HG02981 (cell line): ENCODE measurements at regions not wholly inside any gene's neighbourhood (a gene's known extent, or its start where the extent isn't known, plus 50 kb on each side); places are given as distances from the start of the nearest gene placed in this dataset.

Source experiments
- ATAC-seq: cut with Tn5 transposase; IDR thresholded peaks from one replicate; pipeline ENCODE4 v1.9.1; 2021; ENCODE audit warnings: mild to moderate bottlenecking, moderate library complexity; ENCODE audit not compliant: unreplicated experiment

DNA sequence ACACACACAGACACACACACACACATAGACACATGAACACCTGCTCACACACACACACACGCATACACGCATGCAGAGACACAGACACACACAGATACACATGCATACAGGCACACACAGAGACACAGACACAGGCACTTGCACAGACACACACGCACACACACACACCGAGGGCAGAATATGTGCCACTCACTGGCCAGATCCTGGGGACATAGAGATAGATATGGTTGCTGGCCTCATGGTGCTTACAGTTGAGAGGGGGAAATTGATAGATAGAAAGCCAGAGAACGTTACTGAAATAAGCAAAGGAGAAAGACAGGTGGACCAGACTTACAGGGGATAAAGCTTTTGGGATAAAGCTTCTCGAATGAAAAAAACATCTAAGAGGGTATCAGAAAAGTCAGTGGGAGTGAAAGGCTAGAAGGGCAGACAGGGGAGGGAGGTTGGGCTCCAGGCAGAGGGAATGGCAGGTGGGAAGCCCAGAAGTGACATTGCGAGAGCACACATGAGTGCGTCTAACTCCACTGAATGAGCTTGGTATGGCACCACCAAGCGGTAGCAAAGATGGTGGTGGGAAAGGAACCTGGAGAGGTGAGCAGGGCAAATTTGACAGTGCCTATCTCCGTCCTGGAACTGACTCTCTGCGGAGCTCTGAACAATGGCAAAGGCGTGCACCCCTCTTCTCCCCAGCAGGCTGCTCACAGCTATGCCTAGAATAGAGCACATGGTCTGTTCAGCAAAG lies 390.1 kb upstream of the TRIB2 start:
- no peak for ATAC-seq

- no peak for ATAC-seq
These were observed 385.8 kb upstream of the TRIB2 start for GRCh38 chr2:12330916-12331315.

DNA sequence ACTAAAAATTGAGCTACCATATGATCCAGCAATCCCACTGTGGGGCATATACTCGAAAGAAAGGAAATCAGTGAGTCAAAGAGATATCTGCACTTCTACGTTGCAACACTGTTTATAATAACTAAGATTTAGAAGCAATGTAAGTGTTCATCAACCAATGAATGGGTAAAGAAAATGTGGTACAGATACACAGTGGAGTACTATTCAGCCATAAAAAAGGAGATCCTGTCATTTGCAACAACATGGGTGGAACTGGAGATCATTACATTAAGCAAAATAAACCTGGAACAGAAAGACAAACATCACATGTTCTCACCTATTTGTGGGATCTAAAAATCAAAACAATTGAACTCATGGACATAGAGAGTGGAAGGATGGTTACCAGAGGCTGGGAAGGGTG lies 385.0 kb upstream of the TRIB2 start:
- no peak for ATAC-seq

GRCh38 chr2:12333293-12333692 lies 383.4 kb upstream of the TRIB2 start:
- no peak for ATAC-seq

- no peak for ATAC-seq
These were observed 382.2 kb upstream of the TRIB2 start for GRCh38 chr2:12334412-12334966.

DNA sequence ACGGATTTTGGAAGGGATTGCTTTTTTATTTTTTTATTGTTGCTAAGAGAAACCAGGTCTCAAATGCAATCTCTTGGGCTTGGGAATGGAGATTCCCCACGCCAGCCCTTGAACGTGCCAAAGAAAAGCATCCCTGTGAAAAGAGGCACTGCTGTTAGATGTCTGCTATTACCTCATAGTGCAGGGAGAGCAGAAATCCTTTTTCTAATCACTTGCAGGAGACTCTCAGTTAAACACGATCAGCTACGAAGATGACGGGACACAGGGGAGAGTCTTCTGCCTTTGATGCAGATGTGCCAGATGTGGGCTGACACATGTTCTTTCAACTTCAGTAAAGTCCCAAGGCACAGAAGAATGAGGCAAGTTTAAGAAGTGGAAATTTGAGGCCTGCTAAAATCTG lies 381.6 kb upstream of the TRIB2 start:
- no peak for ATAC-seq

GRCh38 chr2:12335995-12336394 lies 380.7 kb upstream of the TRIB2 start:
- ATAC-seq: no peak

- no peak for ATAC-seq
These were observed 377.6 kb upstream of the TRIB2 start for GRCh38 chr2:12338946-12339697.

DNA sequence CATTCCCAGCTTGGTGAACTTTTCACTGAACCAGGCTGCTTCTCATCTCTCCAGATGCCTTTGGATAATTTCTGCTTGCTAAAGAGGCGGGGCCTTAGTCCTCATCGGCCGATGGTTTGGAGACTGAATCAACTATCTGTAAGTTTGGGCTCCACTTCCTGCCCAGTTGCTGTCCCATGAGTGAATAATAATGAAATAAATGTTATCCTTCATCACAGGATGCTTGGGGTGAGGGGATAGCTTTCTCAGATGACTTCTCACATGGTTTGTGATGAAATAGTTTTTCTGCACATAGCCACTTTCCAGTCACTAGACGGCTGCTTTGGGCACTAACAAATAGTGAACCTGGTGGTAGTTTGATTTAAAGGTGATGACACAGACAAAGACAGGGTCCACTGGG lies 376.6 kb upstream of the TRIB2 start:
- ATAC-seq: no peak

- no peak for ATAC-seq
These were observed 375.5 kb upstream of the TRIB2 start for GRCh38 chr2:12341215-12341614.

GRCh38 chr2:12341920-12342319 lies 374.8 kb upstream of the TRIB2 start:
- ATAC-seq: no peak

DNA sequence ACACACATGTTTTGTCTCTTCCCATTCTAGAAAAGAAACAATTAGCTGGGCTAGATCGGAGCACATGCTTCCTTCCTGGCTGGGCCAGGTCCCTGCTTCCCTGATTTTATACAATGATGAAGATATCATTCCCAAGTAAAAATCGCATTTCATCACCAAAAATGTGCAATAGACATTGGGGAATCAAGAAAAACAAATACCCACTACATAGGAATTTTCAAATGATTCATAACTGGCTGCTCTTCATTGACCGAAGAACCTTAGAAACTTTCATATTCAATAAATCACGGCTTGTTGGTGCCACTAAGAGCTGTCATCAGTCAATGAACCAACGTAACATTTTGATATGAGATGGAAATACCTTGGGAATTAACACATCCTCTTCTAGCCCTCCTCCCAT lies 373.6 kb upstream of the TRIB2 start:
- ATAC-seq: no peak

DNA sequence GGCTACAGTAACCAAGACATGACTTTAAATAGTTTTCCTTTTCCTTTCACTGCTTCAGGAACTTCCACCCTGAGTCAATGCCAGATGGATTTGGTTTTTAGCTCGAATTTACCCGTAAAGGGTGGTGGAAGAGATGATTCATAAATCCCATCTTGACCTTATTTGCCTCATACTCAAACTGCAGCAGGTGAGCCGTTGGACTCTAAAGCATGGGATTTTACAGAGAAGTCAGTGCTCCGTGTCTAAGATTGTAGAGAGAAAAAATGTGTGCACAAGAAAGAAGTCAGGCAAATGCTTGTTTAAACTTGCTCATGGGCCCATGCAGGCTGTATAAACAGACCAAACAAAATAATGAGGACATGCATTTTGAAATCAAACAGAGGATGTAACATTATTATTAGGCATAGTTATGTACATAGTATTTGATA lies 369.7 kb upstream of the TRIB2 start:
- ATAC-seq: no peak

- ATAC-seq: no peak
These were observed 368.5 kb upstream of the TRIB2 start for GRCh38 chr2:12348216-12348615.

GRCh38 chr2:12350821-12351220 lies 365.9 kb upstream of the TRIB2 start:
- ATAC-seq: no peak

DNA sequence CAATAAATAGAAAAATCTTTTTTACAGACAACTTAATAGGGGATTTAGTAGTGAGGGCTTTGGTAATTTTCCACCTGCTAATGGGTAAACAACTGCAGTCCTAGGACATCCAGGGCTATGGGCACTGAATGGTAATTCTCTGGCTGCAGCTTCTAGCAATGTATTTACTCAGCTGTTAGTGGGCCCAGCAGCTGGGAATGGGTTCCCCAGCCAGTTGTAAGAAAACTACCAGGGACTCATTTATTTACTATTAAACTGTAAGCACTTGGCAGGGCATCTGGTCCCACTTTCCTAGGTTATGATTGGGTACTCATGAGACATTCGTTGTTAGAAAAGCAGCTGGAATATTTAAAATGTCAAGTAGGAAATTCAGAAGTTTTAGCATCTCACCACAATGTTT lies 363.8 kb upstream of the TRIB2 start:
- no peak for ATAC-seq

GRCh38 chr2:12361506-12361905 lies 355.2 kb upstream of the TRIB2 start:
- ATAC-seq: no peak

GRCh38 chr2:12363138-12363537 lies 353.6 kb upstream of the TRIB2 start:
- ATAC-seq: no peak

DNA sequence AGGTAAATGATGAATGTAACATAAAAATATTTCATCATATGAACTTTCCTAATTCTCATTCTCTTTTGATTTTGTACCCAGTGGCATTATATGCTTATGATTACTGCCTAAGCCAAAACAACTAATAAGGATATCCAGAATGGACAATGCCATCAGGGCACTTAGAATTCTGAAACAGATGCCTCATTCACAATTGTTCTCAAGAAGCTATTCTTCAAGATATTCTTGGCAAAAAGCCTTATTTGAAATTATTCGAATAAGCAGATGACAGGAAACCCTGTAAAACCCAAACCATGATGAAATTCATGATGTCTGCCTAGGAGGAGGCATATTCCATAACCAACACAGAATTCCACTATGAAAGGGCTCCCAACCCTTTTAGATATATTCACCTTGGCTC lies 353.2 kb upstream of the TRIB2 start:
- ATAC-seq: no peak

- ATAC-seq: no peak
These were observed 347.2 kb upstream of the TRIB2 start for GRCh38 chr2:12369566-12369965.

DNA sequence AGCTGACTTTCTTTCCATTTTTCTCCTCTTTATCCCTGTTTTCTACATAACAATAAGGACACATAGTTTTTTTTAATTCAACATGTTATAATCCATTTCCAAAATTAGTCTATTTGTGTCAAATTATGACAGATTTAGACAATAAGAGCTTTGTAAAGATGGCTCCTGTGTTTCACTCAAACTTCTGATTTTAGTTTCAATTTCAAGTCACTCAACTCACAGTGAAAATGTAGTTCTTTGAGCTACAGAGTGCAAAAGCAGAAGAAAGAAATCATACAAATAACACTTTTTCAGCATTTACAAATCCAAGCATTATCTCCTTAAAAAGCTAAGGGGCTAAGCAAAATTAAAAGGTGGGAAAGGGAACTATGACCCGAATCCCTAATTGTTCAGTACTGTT lies 340.7 kb upstream of the TRIB2 start:
- ATAC-seq: no peak

DNA sequence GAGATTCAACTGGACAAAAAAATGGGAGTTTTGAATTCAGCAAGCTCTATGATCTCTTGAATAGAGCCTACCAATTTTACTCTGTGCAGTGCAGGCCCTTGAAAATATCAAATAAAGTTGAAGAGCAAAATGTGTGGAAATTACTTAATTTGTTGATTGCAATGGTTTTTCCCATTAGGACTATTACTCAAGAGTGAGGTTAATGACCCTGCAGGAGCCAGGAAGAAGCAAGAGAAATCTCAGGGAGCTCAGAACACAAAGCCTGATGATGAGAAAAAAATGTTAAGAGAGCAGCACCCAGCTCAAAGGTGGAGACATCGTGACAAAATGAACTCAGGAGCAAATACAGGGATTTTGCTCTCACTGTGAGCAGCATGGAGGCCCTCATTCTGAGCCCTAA lies 337.6 kb upstream of the TRIB2 start:
- ATAC-seq: no peak
